GM12878 (cell line): ENCODE measurements at regions not wholly inside any gene's neighbourhood (a gene's known extent, or its start where the extent isn't known, plus 50 kb on each side); places are given as distances from the start of the nearest gene placed in this dataset.

Source experiments
- ATAC-seq: fragments of 200-7000 bp; cut with Tn5 transposase; 3 replicates; pipeline ENCODE4 v1.9.1; 2020; ENCODE audit warnings: mild to moderate bottlenecking, moderate library complexity
- BruUV-seq: library from RNA; stranded (reverse); fragments of 400-500 nt; replicated peaks from 2 replicates; lab custom pipeline; 2021; lab: Mats Ljungman, UMichigan
- CTCF ChIA-PET: fragments of 300-600 bp; sonication (Branson Sonifier 250); formaldehyde crosslinking; extraction: SDS; loops from one replicate; lab custom pipeline; 2021; ENCODE audit warnings: inconsistent platforms; lab: Yijun Ruan, JAX
- POLR2A ChIA-PET: fragments of 350-600 bp; formaldehyde crosslinking; extraction: SDS; loops from one replicate; lab custom pipeline; 2021; ENCODE audit warnings: inconsistent platforms; lab: Charles Lee
- RAD21 ChIA-PET: fragments of 300-600 bp; sonication (Branson Sonifier 250); formaldehyde crosslinking; loops from one replicate; lab custom pipeline; 2023; ENCODE audit warnings: antibody characterized with exemption; ENCODE audit not compliant: unreplicated experiment; lab: Charles Lee
- SMC1A ChIA-PET: fragments of 300-600 bp; sonication (Branson Sonifier 250); formaldehyde crosslinking; loops from one replicate; lab custom pipeline; 2023; ENCODE audit not compliant: unreplicated experiment, uncharacterized antibody; lab: Charles Lee
- DNase-seq: peaks from one replicate; pipeline ENCODE4 v3.0.0-alpha.2; 2011; ENCODE audit warnings: low read depth, low spot score
- FAIRE-seq: peaks from 3 replicates; lab custom pipeline; 2011; peaks lifted over from hg19 to GRCh38; lab: Jason Lieb, UNC
- H2AFZ ChIP-seq: 2 replicates; pipeline ENCODE4 v1.6.0; 2011; ENCODE audit warnings: low read depth, low read length, control low read depth; ENCODE audit not compliant: control insufficient read depth
- H3K27ac ChIP-seq: 2 replicates; pipeline ENCODE4 v1.5.1; 2011; ENCODE audit warnings: control low read depth; ENCODE audit not compliant: control insufficient read depth, insufficient read depth
- H3K27me3 ChIP-seq, 2 experiments: replicated peaks in 1 of 2; 2 replicates each; pipeline versions ENCODE4 v1.6.0 to v1.6.1; 2011; ENCODE audit warnings: low read length in 1 of 2; ENCODE audit not compliant: control insufficient read depth in 2 of 2, insufficient read depth in 2 of 2
- H3K36me3 ChIP-seq, 2 experiments: 2 replicates each; pipeline ENCODE4 v1.5.1; 2011; ENCODE audit warnings: low read length in 1 of 2; ENCODE audit not compliant: control insufficient read depth in 2 of 2, insufficient read depth in 2 of 2
- H3K4me1 ChIP-seq: 2 replicates; pipeline ENCODE4 v1.6.1; 2011; ENCODE audit warnings: mild to moderate bottlenecking, low read length, moderate library complexity, mixed read lengths; ENCODE audit not compliant: control insufficient read depth, insufficient read depth
- H3K4me2 ChIP-seq: 2 replicates; pipeline ENCODE4 v1.6.0; 2011; ENCODE audit warnings: control low read depth; ENCODE audit not compliant: control insufficient read depth, insufficient read depth
- H3K4me3 ChIP-seq: fragments of 200-600 bp; sonication (generic); 2 replicates; pipeline ENCODE4 v1.5.1; 2016
- H3K79me2 ChIP-seq: 2 replicates; pipeline ENCODE4 v1.6.0; 2011; ENCODE audit warnings: low read length; ENCODE audit not compliant: control insufficient read depth, insufficient read depth
- H3K9ac ChIP-seq: 2 replicates; pipeline ENCODE4 v1.8.0; 2011; ENCODE audit warnings: low read length, control low read depth, mixed read lengths; ENCODE audit not compliant: control insufficient read depth, insufficient read depth
- H3K9me3 ChIP-seq: replicated peaks from 3 replicates; pipeline ENCODE4 v1.5.1; 2011; ENCODE audit warnings: mild to moderate bottlenecking, low read length; ENCODE audit not compliant: control insufficient read depth, insufficient read depth
- H4K20me1 ChIP-seq: 2 replicates; pipeline ENCODE4 v1.6.0; 2011; ENCODE audit not compliant: control insufficient read depth, insufficient read depth
- BCL11A ChIP-seq: IDR thresholded peaks from 2 replicates; pipeline ENCODE4 v1.6.1; 2011; ENCODE audit warnings: low read depth, low read length
- CHD2 ChIP-seq: IDR thresholded peaks from 2 replicates; pipeline ENCODE4 v1.6.1; 2011; ENCODE audit warnings: low read depth, low read length, improper control_type of control experiment, borderline replicate concordance
- E2F4 ChIP-seq: IDR thresholded peaks from 2 replicates; pipeline ENCODE4 v1.6.1; 2012; ENCODE audit warnings: low read depth, low read length, improper control_type of control experiment
- EGR1 ChIP-seq, 2 experiments: IDR thresholded peaks; 1 replicate in 1 of 2; 2 replicates in 1 of 2; pipeline ENCODE4 v1.6.1; 2011 to 2012; ENCODE audit warnings: low read depth in 2 of 2, low read length in 2 of 2, borderline replicate concordance in 1 of 2, mild to moderate bottlenecking in 1 of 2, moderate library complexity in 1 of 2
- HDAC6 ChIP-seq: fragments of 200-600 bp; sonication (generic); IDR thresholded peaks from one replicate; pipeline ENCODE4 v1.8.0; 2017; ENCODE audit warnings: antibody characterized with exemption; ENCODE audit not compliant: unreplicated experiment
- KAT2A ChIP-seq: conservative IDR thresholded peaks from 2 replicates; pipeline ENCODE4 v1.6.1; 2011; ENCODE audit warnings: low read depth, low read length; ENCODE audit not compliant: control insufficient read depth
- NFYA ChIP-seq: IDR thresholded peaks from 2 replicates; pipeline ENCODE4 v1.6.1; 2011; ENCODE audit warnings: low read depth, mild to moderate bottlenecking, low read length, improper control_type of control experiment, borderline replicate concordance
- NR2C1 ChIP-seq: fragments of 450-650 bp; IDR thresholded peaks from 2 replicates; pipeline ENCODE4 v1.6.1; 2017; ENCODE audit warnings: antibody characterized with exemption, mild to moderate bottlenecking, moderate library complexity
- POLR2AphosphoS5 ChIP-seq: IDR thresholded peaks from 2 replicates; pipeline ENCODE4 v1.6.1; 2011; ENCODE audit warnings: mild to moderate bottlenecking, low read length, inconsistent platforms
- RCOR1 ChIP-seq: conservative IDR thresholded peaks from 2 replicates; pipeline ENCODE4 v1.6.1; 2012; ENCODE audit warnings: low read depth, low read length, improper control_type of control experiment
- SIN3A ChIP-seq: IDR thresholded peaks from 2 replicates; pipeline ENCODE4 v1.6.1; 2012; ENCODE audit warnings: low read depth, low read length, improper control_type of control experiment
- SUZ12 ChIP-seq: fragments of 200-600 bp; sonication (generic); IDR thresholded peaks from one replicate; pipeline ENCODE4 v1.6.1; 2018; ENCODE audit warnings: antibody characterized with exemption, mild to moderate bottlenecking; ENCODE audit not compliant: unreplicated experiment
- WGBS: methylation state at CpG from one replicate; pipeline ENCODE4 v1.1.6; 2016; ENCODE audit warnings: low lambda C conversion rate; ENCODE audit not compliant: insufficient replicate concordance, insufficient coverage; ENCODE audit errors: missing lambda C conversion rate; 5-methylcytosine and 5-hydroxymethylcytosine counted together
- in situ Hi-C: fragments of 300-500 bp; cut with MboI; formaldehyde crosslinking; loops from 9 replicates; pipeline ENCODE4 v1.14.3; 2018; ENCODE audit warnings: mixed read lengths
- intact Hi-C: fragments of 100-400 bp; cut with micrococcal nuclease; formaldehyde crosslinking; loops from one replicate; pipeline ENCODE4 v1.14.2; 2022; ENCODE audit not compliant: unreplicated experiment
- TF ChIP-seq, protein P1 (sequence below): fragments of 450-650 bp; IDR thresholded peaks from 2 replicates; pipeline ENCODE4 v1.6.1; 2017; ENCODE audit warnings: mild to moderate bottlenecking, moderate library complexity

- TF ChIP-seq, protein P1, sequence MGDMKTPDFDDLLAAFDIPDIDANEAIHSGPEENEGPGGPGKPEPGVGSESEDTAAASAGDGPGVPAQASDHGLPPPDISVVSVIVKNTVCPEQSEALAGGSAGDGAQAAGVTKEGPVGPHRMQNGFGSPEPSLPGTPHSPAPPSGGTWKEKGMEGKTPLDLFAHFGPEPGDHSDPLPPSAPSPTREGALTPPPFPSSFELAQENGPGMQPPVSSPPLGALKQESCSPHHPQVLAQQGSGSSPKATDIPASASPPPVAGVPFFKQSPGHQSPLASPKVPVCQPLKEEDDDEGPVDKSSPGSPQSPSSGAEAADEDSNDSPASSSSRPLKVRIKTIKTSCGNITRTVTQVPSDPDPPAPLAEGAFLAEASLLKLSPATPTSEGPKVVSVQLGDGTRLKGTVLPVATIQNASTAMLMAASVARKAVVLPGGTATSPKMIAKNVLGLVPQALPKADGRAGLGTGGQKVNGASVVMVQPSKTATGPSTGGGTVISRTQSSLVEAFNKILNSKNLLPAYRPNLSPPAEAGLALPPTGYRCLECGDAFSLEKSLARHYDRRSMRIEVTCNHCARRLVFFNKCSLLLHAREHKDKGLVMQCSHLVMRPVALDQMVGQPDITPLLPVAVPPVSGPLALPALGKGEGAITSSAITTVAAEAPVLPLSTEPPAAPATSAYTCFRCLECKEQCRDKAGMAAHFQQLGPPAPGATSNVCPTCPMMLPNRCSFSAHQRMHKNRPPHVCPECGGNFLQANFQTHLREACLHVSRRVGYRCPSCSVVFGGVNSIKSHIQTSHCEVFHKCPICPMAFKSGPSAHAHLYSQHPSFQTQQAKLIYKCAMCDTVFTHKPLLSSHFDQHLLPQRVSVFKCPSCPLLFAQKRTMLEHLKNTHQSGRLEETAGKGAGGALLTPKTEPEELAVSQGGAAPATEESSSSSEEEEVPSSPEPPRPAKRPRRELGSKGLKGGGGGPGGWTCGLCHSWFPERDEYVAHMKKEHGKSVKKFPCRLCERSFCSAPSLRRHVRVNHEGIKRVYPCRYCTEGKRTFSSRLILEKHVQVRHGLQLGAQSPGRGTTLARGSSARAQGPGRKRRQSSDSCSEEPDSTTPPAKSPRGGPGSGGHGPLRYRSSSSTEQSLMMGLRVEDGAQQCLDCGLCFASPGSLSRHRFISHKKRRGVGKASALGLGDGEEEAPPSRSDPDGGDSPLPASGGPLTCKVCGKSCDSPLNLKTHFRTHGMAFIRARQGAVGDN: no peak
These were observed 64.8 kb upstream of the MEOX2 start (continued) for GRCh38 chr7:15751191-15751701.

- Histone ChIP-seq H3K27ac (no peak overlapping the region), H4K20me1 (no peaks in the 10 kb centered on the region), H3K27me3 (no peaks in the 10 kb centered on the region), H2AFZ (no peak overlapping the region), H3K4me2 (no peak overlapping the region), H3K9ac (no peak overlapping the region), H3K36me3 (no peaks in the 10 kb centered on the region), H3K4me1 (no peaks in the 10 kb centered on the region), H3K4me3 (no peak overlapping the region), H3K9me3 (no peaks in the 10 kb centered on the region), H3K79me2 (no peaks in the 10 kb centered on the region)
- ChIA-PET RAD21 (no interaction called here), CTCF (no interaction called here), SMC1A (no interaction called here), POLR2A (no interaction called here)
- BruUV-seq: no TSS peak
- no peak for ATAC-seq
- FAIRE-seq: no peak
- no peak for TF ChIP-seq POLR2AphosphoS5
- TF ChIP-seq SUZ12: no peak
- no peak for TF ChIP-seq SIN3A
- TF ChIP-seq NR2C1: no peak
- TF ChIP-seq RCOR1: no peak
- TF ChIP-seq EGR1 (IDR thresholded peaks at IDR 0.05; ENCODE audit: borderline replicate concordance in 1 of 2, low read depth in 2 of 2, low read length in 2 of 2): no peak
- TF ChIP-seq NFYA: no peak
- TF ChIP-seq BCL11A: no peak
- TF ChIP-seq E2F4: no peak
- no peak for TF ChIP-seq CHD2
- TF ChIP-seq HDAC6: no peak
- no peak for TF ChIP-seq KAT2A
- 18% methylated on average over 3 of the region's 3 CpGs for WGBS
- DNase-seq: no peak
- in situ Hi-C loops: no loop called here
- intact Hi-C loops: no loop called here
These were observed 64.2 kb upstream of the MEOX2 start for GRCh38 chr7:15750727-15751126.
